ENCODE measurements at regions not wholly inside any gene's neighbourhood (a gene's known extent, or its start where the extent isn't known, plus 50 kb on each side); places are given as distances from the start of the nearest gene placed in this dataset.
"Not testable (repeated sequence)": the region's sequence is repeated elsewhere in the genome, so short reads cannot be mapped to it uniquely, and the experiment has no call there.

DNA sequence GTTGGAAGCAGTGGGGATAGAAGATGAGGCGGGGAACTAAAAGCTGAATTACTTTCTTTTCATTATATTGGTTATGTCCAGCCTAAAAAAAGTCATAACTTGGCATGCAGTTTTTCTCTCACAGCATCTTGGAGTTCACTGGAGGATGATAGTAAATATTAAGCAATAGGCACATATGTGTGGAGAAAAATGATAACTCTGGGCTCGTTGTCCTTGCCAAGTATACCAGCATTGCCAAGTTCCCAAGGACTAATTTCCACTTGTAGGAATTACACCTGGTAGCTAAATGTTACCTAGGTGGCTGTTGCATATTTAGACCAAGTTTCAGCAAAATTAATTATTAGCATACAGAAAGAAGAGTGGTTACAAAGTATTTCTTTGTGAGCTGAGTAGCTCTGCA lies 1007.6 kb downstream of the ANKRD7 start:
- Histone ChIP-seq H3K4me1 (ENCODE audit: control insufficient read depth, insufficient read depth, low read length) (no peaks in the 10 kb centered on the region), H3K4me3 (ENCODE audit: low read depth, low read length) (no peak overlapping the region), H3K27me3 (ENCODE audit: control insufficient read depth, insufficient read depth, low read length) (no peaks in the 10 kb centered on the region), H3K9ac (ENCODE audit: low read depth, low read length) (no peak overlapping the region), H3K36me3 (ENCODE audit: control insufficient read depth, insufficient read depth, low read length) (no peaks in the 10 kb centered on the region), H3K9me3 (ENCODE audit: control insufficient read depth, insufficient read depth, low read length) (no peaks in the 10 kb centered on the region)

DNA sequence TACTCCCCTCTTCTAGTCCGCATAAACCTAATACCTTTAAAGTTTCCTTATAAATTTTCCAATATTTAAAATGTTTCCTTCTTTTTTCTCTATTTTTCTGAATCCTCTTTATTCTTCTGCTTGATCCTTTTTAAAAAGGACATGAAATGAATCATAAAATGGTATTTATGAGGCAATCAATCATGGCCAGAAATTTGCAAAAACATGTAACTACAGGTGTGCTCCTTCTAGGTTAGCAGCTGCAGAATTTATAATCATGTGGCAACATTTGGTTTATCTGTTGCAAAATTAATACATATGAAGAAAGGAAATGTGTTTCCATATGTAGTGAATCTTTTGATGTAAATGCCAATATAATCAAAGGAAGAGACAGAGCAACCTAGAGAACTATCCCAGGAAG lies 1008.5 kb downstream of the ANKRD7 start:
- no peaks in the 10 kb centered on the region for H3K36me3 ChIP-seq (ENCODE audit: control insufficient read depth, insufficient read depth, low read length)
- H3K9me3 ChIP-seq (ENCODE audit: control insufficient read depth, insufficient read depth, low read length) = no peaks in the 10 kb centered on the region
- H3K4me1 ChIP-seq (ENCODE audit: control insufficient read depth, insufficient read depth, low read length) = no peaks in the 10 kb centered on the region
- no peak overlapping the region for H3K4me3 ChIP-seq (ENCODE audit: low read depth, low read length)
- no peak overlapping the region for H3K9ac ChIP-seq (ENCODE audit: low read depth, low read length)
- no peaks in the 10 kb centered on the region for H3K27me3 ChIP-seq (ENCODE audit: control insufficient read depth, insufficient read depth, low read length)

DNA sequence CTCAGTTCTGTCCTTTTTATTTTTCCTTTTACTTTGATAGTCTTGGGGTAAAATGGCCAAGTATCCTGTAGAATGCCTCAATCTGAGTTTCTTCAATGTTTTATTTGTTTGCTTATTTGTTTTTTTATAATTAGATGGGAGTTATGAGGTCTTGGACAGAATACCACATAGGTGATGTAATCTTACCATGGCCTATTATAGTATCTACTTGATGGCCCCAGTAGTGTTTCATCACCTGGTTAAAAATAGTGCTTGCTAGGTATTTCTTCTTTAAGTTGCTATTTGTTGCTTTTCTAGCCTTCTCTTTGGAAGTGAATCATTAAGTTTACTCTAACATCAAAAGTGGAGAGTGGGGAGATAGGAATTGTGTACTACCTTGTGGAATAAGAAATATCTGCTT lies 1020.0 kb upstream of the KCND2 start:
- Histone ChIP-seq H3K4me3 (ENCODE audit: low read depth, low read length) (no peak overlapping the region), H3K9me3 (ENCODE audit: control insufficient read depth, insufficient read depth, low read length) (no peaks in the 10 kb centered on the region), H3K27me3 (ENCODE audit: control insufficient read depth, insufficient read depth, low read length) (no peaks in the 10 kb centered on the region), H3K36me3 (ENCODE audit: control insufficient read depth, insufficient read depth, low read length) (no peaks in the 10 kb centered on the region), H3K9ac (ENCODE audit: low read depth, low read length) (no peak overlapping the region), H3K4me1 (ENCODE audit: control insufficient read depth, insufficient read depth, low read length) (no peaks in the 10 kb centered on the region)

DNA sequence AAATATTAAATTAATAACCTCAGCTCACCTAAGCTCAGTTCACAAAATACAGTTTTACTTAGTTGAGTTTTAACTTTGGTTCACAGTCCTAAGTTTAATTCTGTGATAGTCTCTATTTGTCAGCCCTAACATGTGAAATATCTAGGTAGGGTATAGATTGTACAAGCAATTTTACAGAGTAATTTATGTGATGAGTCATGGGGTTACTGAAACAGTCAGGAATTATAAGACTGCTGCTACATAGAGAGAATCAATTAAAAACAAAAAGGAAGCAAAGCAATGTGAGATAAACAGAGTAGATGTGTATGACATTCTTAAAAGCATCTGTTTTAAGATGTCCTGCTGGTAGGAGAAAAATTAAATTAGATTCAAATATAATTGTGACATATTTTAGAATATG lies 1018.2 kb upstream of the KCND2 start:
- Histone ChIP-seq H3K4me3 (ENCODE audit: low read depth, low read length) (no peak overlapping the region), H3K27me3 (ENCODE audit: control insufficient read depth, insufficient read depth, low read length) (no peaks in the 10 kb centered on the region), H3K4me1 (ENCODE audit: control insufficient read depth, insufficient read depth, low read length) (no peaks in the 10 kb centered on the region), H3K9me3 (ENCODE audit: control insufficient read depth, insufficient read depth, low read length) (no peaks in the 10 kb centered on the region), H3K36me3 (ENCODE audit: control insufficient read depth, insufficient read depth, low read length) (no peaks in the 10 kb centered on the region), H3K9ac (ENCODE audit: low read depth, low read length) (no peak overlapping the region)

DNA sequence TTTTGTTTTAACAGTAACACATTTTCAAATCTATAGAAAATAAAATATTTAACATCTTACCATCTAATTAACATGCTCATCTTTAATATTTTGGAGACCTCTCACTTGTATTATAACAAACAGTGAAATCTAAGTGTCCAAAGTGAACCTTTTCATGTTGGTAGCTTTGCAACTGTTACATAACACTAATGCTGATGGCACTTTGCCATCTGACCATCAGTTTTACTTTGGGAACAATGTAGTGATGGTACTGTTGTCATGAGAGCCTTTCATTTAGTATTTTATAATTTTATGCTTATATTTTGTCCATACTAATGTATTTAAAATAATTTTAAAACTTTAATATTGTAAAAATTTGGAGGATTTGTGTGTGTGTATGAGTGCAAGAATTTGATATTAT lies 1017.0 kb upstream of the KCND2 start:
- H3K4me3 ChIP-seq (ENCODE audit: low read depth, low read length) = no peak overlapping the region
- no peak overlapping the region for H3K9ac ChIP-seq (ENCODE audit: low read depth, low read length)
- H3K27me3 ChIP-seq (ENCODE audit: control insufficient read depth, insufficient read depth, low read length) = no peaks in the 10 kb centered on the region
- H3K4me1 ChIP-seq (ENCODE audit: control insufficient read depth, insufficient read depth, low read length) = no peaks in the 10 kb centered on the region
- H3K36me3 ChIP-seq (ENCODE audit: control insufficient read depth, insufficient read depth, low read length) = no peaks in the 10 kb centered on the region
- H3K9me3 ChIP-seq (ENCODE audit: control insufficient read depth, insufficient read depth, low read length) = no peaks in the 10 kb centered on the region

DNA sequence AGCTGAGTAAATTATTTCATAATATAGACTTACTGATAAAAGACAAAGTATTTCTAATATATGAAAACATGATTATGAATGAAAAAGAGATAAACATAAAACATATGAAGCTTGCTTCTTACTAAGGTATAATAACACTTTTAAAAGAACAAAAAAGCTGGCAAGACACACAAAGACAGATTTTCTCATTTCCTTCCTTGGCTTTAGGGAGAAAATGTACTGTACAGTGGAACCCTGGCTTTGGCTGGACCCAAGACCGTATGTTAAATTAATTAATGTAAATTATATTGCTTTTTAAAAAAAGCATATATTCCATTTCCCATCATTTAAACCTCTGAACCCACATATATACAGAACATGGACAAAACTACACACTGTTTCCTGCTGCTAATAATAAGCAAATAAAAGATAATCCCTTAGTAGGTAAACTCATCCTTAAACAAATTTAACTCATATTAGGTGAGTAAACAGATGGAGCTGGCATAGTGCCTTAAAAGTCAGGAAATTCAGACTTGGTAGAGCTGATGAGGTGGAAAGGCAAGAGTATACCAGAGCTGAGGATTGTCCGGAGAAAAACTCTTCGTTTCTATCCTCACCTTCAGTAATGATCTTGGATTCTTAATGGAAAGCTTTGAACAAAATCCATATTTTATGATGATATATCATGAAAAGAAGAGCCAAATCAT lies 1016.4 kb upstream of the KCND2 start:
- no peak overlapping the region for H3K4me3 ChIP-seq (ENCODE audit: low read depth, low read length)
- H3K27me3 ChIP-seq (ENCODE audit: control insufficient read depth, insufficient read depth, low read length) = no peaks in the 10 kb centered on the region
- no peak overlapping the region for H3K9ac ChIP-seq (ENCODE audit: low read depth, low read length)
- no peaks in the 10 kb centered on the region for H3K9me3 ChIP-seq (ENCODE audit: control insufficient read depth, insufficient read depth, low read length)
- no peaks in the 10 kb centered on the region for H3K36me3 ChIP-seq (ENCODE audit: control insufficient read depth, insufficient read depth, low read length)
- no peaks in the 10 kb centered on the region for H3K4me1 ChIP-seq (ENCODE audit: control insufficient read depth, insufficient read depth, low read length)

DNA sequence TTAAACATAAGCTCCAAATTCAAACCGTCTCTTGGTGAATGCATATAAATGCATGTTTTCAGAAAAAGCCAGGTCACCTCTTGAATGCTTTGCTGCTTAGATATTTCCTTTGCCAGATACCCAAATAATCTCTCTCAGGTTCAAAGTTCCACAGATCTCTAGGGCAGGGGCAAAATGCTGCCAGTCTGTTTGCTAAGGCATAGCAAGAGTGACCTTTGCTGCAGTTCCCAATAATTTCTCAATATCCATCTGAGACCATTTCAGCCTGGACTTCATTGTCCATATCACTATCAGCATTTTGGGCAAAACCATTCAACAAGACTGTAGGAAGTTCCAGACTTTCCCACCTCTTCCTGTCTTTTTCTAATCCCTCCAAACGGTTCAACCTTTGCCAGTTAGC lies 1006.2 kb upstream of the KCND2 start:
- H3K4me1 ChIP-seq (ENCODE audit: control insufficient read depth, insufficient read depth, low read length); H3K9me3 ChIP-seq (ENCODE audit: control insufficient read depth, insufficient read depth, low read length); H3K9ac ChIP-seq (ENCODE audit: low read depth, low read length); H3K27me3 ChIP-seq (ENCODE audit: control insufficient read depth, insufficient read depth, low read length); H3K4me3 ChIP-seq (ENCODE audit: low read depth, low read length); H3K36me3 ChIP-seq (ENCODE audit: control insufficient read depth, insufficient read depth, low read length): not testable (repeated sequence)

DNA sequence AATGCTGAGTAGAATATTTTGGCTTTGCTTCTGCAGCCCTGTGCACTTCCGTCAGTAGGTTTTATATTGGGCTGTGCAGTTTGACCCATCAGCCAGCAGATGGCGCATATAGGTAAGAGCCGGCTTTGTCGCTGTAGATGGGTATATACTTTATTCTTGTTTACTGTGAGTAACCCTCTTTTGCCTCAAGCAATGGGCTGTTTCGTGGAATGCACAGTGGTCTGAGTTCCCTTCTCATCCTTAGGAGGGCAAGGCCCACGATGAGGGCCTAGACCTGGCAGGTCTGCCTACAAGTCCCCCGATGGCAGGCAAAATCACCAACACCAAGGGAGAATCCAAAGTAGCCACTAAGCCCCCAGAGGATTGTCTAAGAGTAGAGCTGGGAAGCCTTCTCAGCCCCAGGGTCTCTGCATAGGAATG lies 1002.9 kb upstream of the KCND2 start:
- Histone ChIP-seq H3K9me3 (ENCODE audit: control insufficient read depth, insufficient read depth, low read length) (no peaks in the 10 kb centered on the region), H3K9ac (ENCODE audit: low read depth, low read length) (no peak overlapping the region), H3K27me3 (ENCODE audit: control insufficient read depth, insufficient read depth, low read length) (peaks cover 3% of the 10 kb centered on the region), H3K36me3 (ENCODE audit: control insufficient read depth, insufficient read depth, low read length) (no peaks in the 10 kb centered on the region), H3K4me3 (ENCODE audit: low read depth, low read length) (no peak overlapping the region), H3K4me1 (ENCODE audit: control insufficient read depth, insufficient read depth, low read length) (no peaks in the 10 kb centered on the region)

DNA sequence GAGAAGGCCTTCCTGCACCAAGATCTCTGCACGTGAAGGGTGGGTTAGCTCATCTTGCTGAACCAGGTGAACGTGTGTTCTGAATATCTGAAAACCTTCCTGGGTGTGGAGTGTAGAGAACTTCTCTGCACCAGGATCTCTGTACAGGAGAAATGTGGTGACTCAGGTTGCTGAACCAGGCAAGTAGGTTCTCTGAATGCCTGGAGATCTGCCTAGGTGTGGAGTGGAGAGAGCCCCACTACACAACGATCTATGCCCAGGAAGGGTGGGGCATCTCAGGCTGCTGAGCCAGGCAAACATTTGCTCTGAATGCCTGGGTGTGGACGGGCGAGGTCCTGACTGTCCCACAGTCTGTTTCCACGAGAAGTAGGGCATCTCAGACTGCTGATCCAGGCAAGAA lies 1002.3 kb upstream of the KCND2 start:
- peaks cover 3% of the 10 kb centered on the region for H3K27me3 ChIP-seq (ENCODE audit: control insufficient read depth, insufficient read depth, low read length)
- H3K4me3 ChIP-seq (ENCODE audit: low read depth, low read length) = no peak overlapping the region
- H3K9me3 ChIP-seq (ENCODE audit: control insufficient read depth, insufficient read depth, low read length) = no peaks in the 10 kb centered on the region
- H3K9ac ChIP-seq (ENCODE audit: low read depth, low read length) = no peak overlapping the region
- H3K36me3 ChIP-seq (ENCODE audit: control insufficient read depth, insufficient read depth, low read length) = no peaks in the 10 kb centered on the region
- H3K4me1 ChIP-seq (ENCODE audit: control insufficient read depth, insufficient read depth, low read length) = no peaks in the 10 kb centered on the region

DNA sequence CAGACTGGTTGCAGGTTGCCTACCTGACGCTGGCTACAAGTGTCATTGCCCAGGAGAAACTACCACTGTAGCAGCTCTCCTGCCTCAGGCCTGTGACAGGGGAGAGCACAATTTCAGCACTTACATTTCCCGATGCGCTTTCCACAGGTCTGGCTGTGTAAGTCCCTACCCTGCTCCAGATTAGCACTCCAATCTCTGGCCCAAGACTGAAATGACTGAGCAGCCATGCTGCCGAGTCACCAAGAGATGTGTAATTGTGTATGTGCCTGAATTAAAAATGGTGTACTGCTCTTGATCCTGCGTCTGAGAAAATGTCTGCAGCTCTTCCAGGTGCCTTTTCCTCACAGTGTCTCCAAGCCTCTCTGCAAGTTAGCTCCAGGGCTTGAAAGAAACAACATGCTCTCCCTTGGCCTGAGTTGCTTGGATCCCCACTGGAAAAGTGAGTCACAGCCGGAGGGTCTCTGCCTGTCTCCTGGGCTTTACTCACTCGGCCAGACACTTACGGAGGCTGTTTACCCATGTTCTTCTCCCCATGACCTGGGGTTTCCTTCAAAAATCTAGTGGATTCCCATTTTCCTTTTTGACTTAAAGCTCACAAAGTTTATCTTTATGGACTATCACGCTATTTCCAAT lies 1001.7 kb upstream of the KCND2 start:
- Histone ChIP-seq H3K9me3 (ENCODE audit: control insufficient read depth, insufficient read depth, low read length) (no peaks in the 10 kb centered on the region), H3K4me1 (ENCODE audit: control insufficient read depth, insufficient read depth, low read length) (no peaks in the 10 kb centered on the region), H3K4me3 (ENCODE audit: low read depth, low read length) (no peak overlapping the region), H3K27me3 (ENCODE audit: control insufficient read depth, insufficient read depth, low read length) (peaks cover 3% of the 10 kb centered on the region), H3K36me3 (ENCODE audit: control insufficient read depth, insufficient read depth, low read length) (no peaks in the 10 kb centered on the region), H3K9ac (ENCODE audit: low read depth, low read length) (no peak overlapping the region)

DNA sequence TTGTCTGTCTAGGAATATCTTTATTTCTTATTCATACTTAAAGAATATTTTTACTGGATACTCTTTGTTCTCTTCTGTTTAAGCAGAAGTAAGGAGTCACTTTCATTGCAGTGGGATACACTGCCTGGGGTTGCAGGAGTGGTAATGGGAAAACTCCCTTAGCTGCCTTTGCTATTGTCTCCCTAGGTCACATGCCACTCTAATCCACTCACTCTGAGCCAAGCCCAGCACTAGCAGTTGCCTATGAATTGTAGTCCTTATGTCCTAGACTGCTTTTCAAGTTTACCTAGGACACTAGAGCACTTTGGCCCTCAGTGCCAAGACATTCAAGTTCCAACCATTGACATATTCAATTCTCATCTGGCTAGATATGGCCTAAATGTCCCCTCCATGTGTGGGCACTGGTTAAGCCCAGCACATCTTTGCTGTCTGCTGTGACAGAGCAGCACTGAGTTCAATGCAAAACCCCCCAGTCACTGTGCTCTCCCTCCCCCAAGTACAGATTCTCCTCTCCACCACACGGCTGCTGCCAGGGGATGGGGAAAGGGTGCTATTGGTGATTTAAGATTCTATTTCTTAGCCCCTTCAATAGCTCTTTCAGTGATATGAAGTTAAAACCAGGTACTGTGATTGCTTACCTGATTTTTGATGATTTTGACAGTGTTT lies 991.7 kb upstream of the KCND2 start:
- H3K27me3 ChIP-seq (ENCODE audit: control insufficient read depth, insufficient read depth, low read length) = no peaks in the 10 kb centered on the region
- no peak overlapping the region for H3K4me3 ChIP-seq (ENCODE audit: low read depth, low read length)
- H3K4me1 ChIP-seq (ENCODE audit: control insufficient read depth, insufficient read depth, low read length) = peaks cover 2% of the 10 kb centered on the region
- H3K36me3 ChIP-seq (ENCODE audit: control insufficient read depth, insufficient read depth, low read length) = no peaks in the 10 kb centered on the region
- H3K9ac ChIP-seq (ENCODE audit: low read depth, low read length) = no peak overlapping the region
- H3K9me3 ChIP-seq (ENCODE audit: control insufficient read depth, insufficient read depth, low read length) = no peaks in the 10 kb centered on the region

DNA sequence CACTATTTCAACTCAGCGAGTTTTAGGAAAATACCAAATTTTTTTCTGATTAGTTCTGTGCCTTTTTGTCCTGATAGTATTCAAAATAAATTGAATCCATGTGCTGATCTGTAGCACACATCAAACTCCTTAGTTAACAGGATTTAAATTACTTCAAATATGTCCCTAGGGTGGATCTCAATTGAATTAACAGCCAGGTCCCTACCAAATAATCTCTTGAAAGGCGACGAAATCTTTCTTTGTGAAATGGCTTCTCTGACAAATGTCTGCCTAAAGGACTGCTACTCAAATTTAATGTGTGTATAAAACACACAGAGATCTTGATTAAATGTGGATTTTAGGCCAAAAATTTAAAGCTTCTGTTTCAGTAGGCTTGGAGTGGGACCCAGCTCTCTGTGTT lies 989.6 kb upstream of the KCND2 start:
- H3K9ac ChIP-seq (ENCODE audit: low read depth, low read length) = no peak overlapping the region
- H3K4me1 ChIP-seq (ENCODE audit: control insufficient read depth, insufficient read depth, low read length) = peaks cover 2% of the 10 kb centered on the region
- H3K27me3 ChIP-seq (ENCODE audit: control insufficient read depth, insufficient read depth, low read length) = no peaks in the 10 kb centered on the region
- H3K9me3 ChIP-seq (ENCODE audit: control insufficient read depth, insufficient read depth, low read length) = no peaks in the 10 kb centered on the region
- H3K4me3 ChIP-seq (ENCODE audit: low read depth, low read length) = no peak overlapping the region
- no peaks in the 10 kb centered on the region for H3K36me3 ChIP-seq (ENCODE audit: control insufficient read depth, insufficient read depth, low read length)
